WTC11 (cell line): ENCODE measurements at regions not wholly inside any gene's neighbourhood (a gene's known extent, or its start where the extent isn't known, plus 50 kb on each side); places are given as distances from the start of the nearest gene placed in this dataset.

Experiments
- GABPB1 ChIP-seq: sonication (generic); formaldehyde crosslinking; IDR thresholded peaks from 2 replicates; pipeline ENCODE4 v1.8.1; 2023; ENCODE audit warnings: mild to moderate bottlenecking, missing genetic modification reagents
- JUN ChIP-seq: sonication (generic); formaldehyde crosslinking; IDR thresholded peaks from 2 replicates; pipeline ENCODE4 v1.8.0; 2023; ENCODE audit warnings: mild to moderate bottlenecking, missing genetic modification reagents
- SP1 ChIP-seq: sonication (generic); formaldehyde crosslinking; conservative IDR thresholded peaks from 2 replicates; pipeline ENCODE4 v1.8.1; 2022; ENCODE audit warnings: missing genetic modification reagents
- ZBTB21 ChIP-seq: sonication (generic); formaldehyde crosslinking; IDR thresholded peaks from 2 replicates; pipeline ENCODE4 v1.8.1; 2023; ENCODE audit warnings: mild to moderate bottlenecking, missing genetic modification reagents, borderline replicate concordance
- ZNF423 ChIP-seq: fragments of 250-450 bp; sonication (Bioruptor Pico); IDR thresholded peaks from 2 replicates; pipeline ENCODE4 v2.1.2; 2022; ENCODE audit warnings: mild to moderate bottlenecking, moderate library complexity
- TF ChIP-seq, protein P1 (sequence below): fragments of 200-600 bp; IDR thresholded peaks from 2 replicates; pipeline ENCODE4 v1.8.0; 2022; ENCODE audit warnings: antibody characterized with exemption
- TF ChIP-seq, protein P2 (sequence below): sonication (generic); formaldehyde crosslinking; IDR thresholded peaks from 2 replicates; pipeline ENCODE4 v1.8.1; 2023; ENCODE audit warnings: mild to moderate bottlenecking, moderate library complexity, missing genetic modification reagents
- TF ChIP-seq, protein P3 (sequence below): sonication (generic); formaldehyde crosslinking; IDR thresholded peaks from 2 replicates; pipeline ENCODE4 v1.8.0; 2022; ENCODE audit warnings: mild to moderate bottlenecking, missing genetic modification reagents
- TF ChIP-seq, protein P4 (sequence below): sonication (generic); formaldehyde crosslinking; IDR thresholded peaks from 2 replicates; pipeline ENCODE4 v1.8.0; 2023; ENCODE audit warnings: missing genetic modification reagents
- TF ChIP-seq, protein P5 (sequence below): sonication (generic); formaldehyde crosslinking; IDR thresholded peaks from 2 replicates; pipeline ENCODE4 v1.8.1; 2022; ENCODE audit warnings: low read depth, mild to moderate bottlenecking, moderate library complexity, missing genetic modification reagents, borderline replicate concordance
- TF ChIP-seq, protein P6 (sequence below): sonication (generic); formaldehyde crosslinking; IDR thresholded peaks from 2 replicates; pipeline ENCODE4 v1.8.1; 2023; ENCODE audit warnings: mild to moderate bottlenecking, missing genetic modification reagents, moderate library complexity
- TF ChIP-seq, protein P7 (sequence below): sonication (generic); formaldehyde crosslinking; IDR thresholded peaks from 2 replicates; pipeline ENCODE4 v1.8.0; 2022; ENCODE audit warnings: mild to moderate bottlenecking, missing genetic modification reagents
- TF ChIP-seq, protein P8 (sequence below): fragments of 250-450 bp; sonication (Bioruptor Pico); IDR thresholded peaks from 2 replicates; pipeline ENCODE4 v2.1.2; 2022; ENCODE audit warnings: mild to moderate bottlenecking, moderate library complexity

DNA sequence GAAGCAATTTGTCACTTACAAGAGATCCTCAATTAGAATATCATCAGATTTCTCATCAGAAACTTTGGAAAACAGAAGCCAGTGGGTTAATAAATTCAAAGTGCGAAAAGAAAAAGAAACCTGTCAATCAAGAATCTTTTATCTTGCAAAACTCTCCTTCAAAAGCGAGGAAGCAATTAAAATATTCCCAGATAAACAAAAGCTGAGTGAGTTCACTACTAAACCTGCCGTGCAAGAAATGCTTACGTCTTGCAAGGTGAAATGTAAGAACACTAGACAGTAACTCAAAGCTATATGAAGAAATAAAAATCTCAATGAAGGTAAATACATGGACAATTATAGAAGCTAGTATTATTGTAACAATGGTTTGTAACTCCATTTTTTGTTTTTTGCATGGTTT lies 62.8 kb upstream of the IL33 start:
- TF ChIP-seq, protein P1, sequence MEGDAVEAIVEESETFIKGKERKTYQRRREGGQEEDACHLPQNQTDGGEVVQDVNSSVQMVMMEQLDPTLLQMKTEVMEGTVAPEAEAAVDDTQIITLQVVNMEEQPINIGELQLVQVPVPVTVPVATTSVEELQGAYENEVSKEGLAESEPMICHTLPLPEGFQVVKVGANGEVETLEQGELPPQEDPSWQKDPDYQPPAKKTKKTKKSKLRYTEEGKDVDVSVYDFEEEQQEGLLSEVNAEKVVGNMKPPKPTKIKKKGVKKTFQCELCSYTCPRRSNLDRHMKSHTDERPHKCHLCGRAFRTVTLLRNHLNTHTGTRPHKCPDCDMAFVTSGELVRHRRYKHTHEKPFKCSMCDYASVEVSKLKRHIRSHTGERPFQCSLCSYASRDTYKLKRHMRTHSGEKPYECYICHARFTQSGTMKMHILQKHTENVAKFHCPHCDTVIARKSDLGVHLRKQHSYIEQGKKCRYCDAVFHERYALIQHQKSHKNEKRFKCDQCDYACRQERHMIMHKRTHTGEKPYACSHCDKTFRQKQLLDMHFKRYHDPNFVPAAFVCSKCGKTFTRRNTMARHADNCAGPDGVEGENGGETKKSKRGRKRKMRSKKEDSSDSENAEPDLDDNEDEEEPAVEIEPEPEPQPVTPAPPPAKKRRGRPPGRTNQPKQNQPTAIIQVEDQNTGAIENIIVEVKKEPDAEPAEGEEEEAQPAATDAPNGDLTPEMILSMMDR, result no peak
- TF ChIP-seq ZNF423 (CRISPR knock-in tag) (no peak), SP1 (no peak), ZBTB21 (CRISPR knock-in tag) (no peak), GABPB1 (CRISPR knock-in tag) (no peak), JUN (CRISPR knock-in tag) (no peak)
- TF ChIP-seq, protein P2, sequence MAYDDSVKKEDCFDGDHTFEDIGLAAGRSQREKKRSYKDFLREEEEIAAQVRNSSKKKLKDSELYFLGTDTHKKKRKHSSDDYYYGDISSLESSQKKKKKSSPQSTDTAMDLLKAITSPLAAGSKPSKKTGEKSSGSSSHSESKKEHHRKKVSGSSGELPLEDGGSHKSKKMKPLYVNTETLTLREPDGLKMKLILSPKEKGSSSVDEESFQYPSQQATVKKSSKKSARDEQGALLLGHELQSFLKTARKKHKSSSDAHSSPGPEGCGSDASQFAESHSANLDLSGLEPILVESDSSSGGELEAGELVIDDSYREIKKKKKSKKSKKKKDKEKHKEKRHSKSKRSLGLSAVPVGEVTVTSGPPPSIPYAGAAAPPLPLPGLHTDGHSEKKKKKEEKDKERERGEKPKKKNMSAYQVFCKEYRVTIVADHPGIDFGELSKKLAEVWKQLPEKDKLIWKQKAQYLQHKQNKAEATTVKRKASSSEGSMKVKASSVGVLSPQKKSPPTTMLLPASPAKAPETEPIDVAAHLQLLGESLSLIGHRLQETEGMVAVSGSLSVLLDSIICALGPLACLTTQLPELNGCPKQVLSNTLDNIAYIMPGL (CRISPR knock-in tag), result no peak
- TF ChIP-seq, protein P3, sequence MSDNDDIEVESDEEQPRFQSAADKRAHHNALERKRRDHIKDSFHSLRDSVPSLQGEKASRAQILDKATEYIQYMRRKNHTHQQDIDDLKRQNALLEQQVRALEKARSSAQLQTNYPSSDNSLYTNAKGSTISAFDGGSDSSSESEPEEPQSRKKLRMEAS (CRISPR knock-in tag), result no peak
- TF ChIP-seq, protein P4, sequence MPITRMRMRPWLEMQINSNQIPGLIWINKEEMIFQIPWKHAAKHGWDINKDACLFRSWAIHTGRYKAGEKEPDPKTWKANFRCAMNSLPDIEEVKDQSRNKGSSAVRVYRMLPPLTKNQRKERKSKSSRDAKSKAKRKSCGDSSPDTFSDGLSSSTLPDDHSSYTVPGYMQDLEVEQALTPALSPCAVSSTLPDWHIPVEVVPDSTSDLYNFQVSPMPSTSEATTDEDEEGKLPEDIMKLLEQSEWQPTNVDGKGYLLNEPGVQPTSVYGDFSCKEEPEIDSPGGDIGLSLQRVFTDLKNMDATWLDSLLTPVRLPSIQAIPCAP, result no peak
- TF ChIP-seq, protein P5, sequence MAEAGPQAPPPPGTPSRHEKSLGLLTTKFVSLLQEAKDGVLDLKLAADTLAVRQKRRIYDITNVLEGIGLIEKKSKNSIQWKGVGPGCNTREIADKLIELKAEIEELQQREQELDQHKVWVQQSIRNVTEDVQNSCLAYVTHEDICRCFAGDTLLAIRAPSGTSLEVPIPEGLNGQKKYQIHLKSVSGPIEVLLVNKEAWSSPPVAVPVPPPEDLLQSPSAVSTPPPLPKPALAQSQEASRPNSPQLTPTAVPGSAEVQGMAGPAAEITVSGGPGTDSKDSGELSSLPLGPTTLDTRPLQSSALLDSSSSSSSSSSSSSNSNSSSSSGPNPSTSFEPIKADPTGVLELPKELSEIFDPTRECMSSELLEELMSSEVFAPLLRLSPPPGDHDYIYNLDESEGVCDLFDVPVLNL (CRISPR knock-in tag), result no peak
- TF ChIP-seq, protein P6, sequence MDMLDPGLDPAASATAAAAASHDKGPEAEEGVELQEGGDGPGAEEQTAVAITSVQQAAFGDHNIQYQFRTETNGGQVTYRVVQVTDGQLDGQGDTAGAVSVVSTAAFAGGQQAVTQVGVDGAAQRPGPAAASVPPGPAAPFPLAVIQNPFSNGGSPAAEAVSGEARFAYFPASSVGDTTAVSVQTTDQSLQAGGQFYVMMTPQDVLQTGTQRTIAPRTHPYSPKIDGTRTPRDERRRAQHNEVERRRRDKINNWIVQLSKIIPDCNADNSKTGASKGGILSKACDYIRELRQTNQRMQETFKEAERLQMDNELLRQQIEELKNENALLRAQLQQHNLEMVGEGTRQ (CRISPR knock-in tag), result no peak
- TF ChIP-seq, protein P7, sequence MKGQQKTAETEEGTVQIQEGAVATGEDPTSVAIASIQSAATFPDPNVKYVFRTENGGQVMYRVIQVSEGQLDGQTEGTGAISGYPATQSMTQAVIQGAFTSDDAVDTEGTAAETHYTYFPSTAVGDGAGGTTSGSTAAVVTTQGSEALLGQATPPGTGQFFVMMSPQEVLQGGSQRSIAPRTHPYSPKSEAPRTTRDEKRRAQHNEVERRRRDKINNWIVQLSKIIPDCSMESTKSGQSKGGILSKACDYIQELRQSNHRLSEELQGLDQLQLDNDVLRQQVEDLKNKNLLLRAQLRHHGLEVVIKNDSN (CRISPR knock-in tag), result no peak
- TF ChIP-seq, protein P8, sequence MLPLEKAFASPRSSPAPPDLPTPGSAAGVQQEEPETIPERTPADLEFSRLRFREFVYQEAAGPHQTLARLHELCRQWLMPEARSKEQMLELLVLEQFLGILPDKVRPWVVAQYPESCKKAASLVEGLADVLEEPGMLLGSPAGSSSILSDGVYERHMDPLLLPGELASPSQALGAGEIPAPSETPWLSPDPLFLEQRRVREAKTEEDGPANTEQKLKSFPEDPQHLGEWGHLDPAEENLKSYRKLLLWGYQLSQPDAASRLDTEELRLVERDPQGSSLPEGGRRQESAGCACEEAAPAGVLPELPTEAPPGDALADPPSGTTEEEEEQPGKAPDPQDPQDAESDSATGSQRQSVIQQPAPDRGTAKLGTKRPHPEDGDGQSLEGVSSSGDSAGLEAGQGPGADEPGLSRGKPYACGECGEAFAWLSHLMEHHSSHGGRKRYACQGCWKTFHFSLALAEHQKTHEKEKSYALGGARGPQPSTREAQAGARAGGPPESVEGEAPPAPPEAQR (CRISPR knock-in tag), result no peak
